Endothelial cell of umbilical vein (primary cell): ENCODE measurements at regions not wholly inside any gene's neighbourhood (a gene's known extent, or its start where the extent isn't known, plus 50 kb on each side); places are given as distances from the start of the nearest gene placed in this dataset.

ENCODE experiments used
- CTCF ChIP-seq, 2 donors: IDR thresholded peaks; 1 replicate in 1 of 2; 2 replicates in 1 of 2; pipeline ENCODE4 v1.5.1; 2011; ENCODE audit warnings: low read length in 2 of 2, mild to moderate bottlenecking in 2 of 2, moderate library complexity in 2 of 2, control low read depth in 1 of 2, inconsistent platforms in 1 of 2, low read depth in 1 of 2; ENCODE audit not compliant: insufficient read depth in 1 of 2; ENCODE audit errors: extremely low read depth in 1 of 2
- EZH2 ChIP-seq: IDR thresholded peaks from 2 replicates; pipeline ENCODE4 v1.6.1; 2012; ENCODE audit warnings: borderline replicate concordance, low read depth, mild to moderate bottlenecking, moderate library complexity, low read length, inconsistent platforms; ENCODE audit not compliant: severe bottlenecking
- GATA2 ChIP-seq: IDR thresholded peaks from 2 replicates; pipeline ENCODE4 v1.7.0; 2011; ENCODE audit warnings: low read depth, mild to moderate bottlenecking, moderate library complexity, mixed read lengths, low read length; ENCODE audit not compliant: insufficient read length, insufficient read depth
- MYC ChIP-seq: IDR thresholded peaks from one replicate; pipeline ENCODE4 v1.6.1; 2011; ENCODE audit warnings: mild to moderate bottlenecking, low read depth, low read length
- POLR2A ChIP-seq: IDR thresholded peaks from 2 replicates; pipeline ENCODE4 v1.6.1; 2012; ENCODE audit warnings: low read depth, mild to moderate bottlenecking, control low read depth, low read length
- POLR2AphosphoS5 ChIP-seq: IDR thresholded peaks from 2 replicates; pipeline ENCODE4 v1.6.1; 2012; ENCODE audit warnings: low read depth, mild to moderate bottlenecking, control low read depth, low read length, moderate library complexity; ENCODE audit not compliant: insufficient read depth

GRCh38 chr2:31674446-31674845 is 93.7 kb upstream of the SRD5A2 start:
- TF ChIP-seq CTCF (IDR thresholded peaks at IDR 0.05; ENCODE audit: extremely low read depth in 1 of 2, insufficient read depth in 1 of 2, low read depth in 1 of 2, low read length in 2 of 2) (no peak), EZH2 (no peak), POLR2A (no peak), POLR2AphosphoS5 (no peak), MYC (no peak), GATA2 (no peak)
